Stimulated activated CD4-positive, alpha-beta T cell treated with anti-CD3 and anti-CD28 coated beads, Interleukin-15, amount 100 ng/mL, for 48 hours (primary cell): ENCODE measurements at regions not wholly inside any gene's neighbourhood (a gene's known extent, or its start where the extent isn't known, plus 50 kb on each side); places are given as distances from the start of the nearest gene placed in this dataset.
A peak's percentile ranks its signal among the peaks of the same experiment; 100 is the strongest.
"Not testable (repeated sequence)": the region's sequence is repeated elsewhere in the genome, so short reads cannot be mapped to it uniquely, and the experiment has no call there.

ENCODE experiments used
- DNase-seq, 2 donors: peaks; one replicate each; pipeline ENCODE4 v3.0.0-alpha.2; 2020; ENCODE audit warnings: low read depth in 2 of 2

DNA sequence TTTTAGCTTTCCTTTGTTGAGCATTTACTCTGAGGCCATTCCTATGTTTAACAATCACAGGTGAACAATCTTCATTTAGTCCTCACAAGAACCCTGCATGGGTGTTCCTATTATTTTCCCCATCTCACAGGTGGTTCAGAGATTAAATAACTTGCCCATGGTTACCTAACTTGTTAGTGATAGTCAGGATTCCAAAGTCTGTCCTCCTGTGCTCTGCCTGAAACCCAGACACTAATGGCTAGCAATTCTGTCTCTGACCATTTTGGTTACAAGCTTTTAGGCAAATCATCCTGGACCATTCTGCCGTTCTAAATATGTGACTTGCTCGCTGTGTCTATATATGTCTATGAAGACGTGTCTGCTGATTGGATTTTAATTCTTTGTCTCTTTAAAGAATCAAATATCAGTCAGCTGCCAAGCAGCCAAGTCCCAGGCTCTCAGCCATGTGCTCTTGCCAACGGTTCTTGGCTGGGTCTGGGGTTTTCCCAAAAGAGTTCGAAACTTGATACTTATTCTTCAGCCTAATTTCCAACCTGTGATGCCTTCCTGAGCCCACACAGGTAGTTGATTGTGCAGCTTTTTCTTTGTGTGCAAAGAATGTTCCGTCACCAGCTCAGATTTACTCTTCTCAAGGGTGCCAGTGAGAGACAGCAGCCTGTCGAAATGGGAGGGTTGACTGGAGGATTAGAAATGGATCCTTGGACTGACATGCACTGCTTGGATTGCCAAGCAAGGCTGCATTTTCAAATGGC, 121.7 kb downstream of the NREP start:
- DNase-seq: no peak

DNA sequence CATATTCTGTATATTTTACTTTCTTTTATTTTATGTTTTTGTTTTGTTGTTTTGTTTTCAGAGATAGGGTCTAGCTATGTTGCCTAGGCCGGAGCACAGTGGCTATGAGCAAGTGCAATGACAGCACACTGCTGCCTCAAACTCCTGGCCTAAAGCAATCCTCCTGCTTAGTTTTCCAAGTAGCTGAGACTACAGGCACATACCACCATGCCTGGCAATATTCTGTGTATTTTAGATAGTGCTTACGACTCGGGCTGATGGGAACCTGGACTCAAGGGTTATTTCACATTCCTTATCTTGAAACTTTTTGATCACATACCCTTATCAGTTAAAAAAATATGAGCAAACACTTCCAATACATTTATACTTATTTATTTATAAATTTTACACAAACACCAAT, 119.0 kb upstream of the STARD4 start:
- DNase-seq: no peak

DNA sequence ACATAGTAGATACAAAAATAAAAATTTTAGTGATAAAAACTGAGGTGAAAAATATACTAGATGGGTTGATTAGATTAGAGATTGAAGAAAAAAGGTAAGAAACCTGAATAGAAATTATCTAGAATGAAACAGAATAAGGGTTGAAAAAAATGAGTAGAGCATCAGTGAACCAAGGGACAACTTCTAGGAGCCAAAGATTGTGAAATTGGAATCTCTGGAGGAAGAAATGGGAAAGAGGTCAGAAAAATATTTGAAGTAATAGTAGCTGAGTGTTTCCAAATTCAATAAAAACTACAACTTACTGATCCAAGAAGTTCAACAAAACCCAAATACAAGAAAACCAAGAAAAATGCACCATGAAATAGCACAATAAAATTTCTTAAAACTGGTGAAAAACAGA, 116.6 kb upstream of the STARD4 start:
- no peak for DNase-seq

DNA sequence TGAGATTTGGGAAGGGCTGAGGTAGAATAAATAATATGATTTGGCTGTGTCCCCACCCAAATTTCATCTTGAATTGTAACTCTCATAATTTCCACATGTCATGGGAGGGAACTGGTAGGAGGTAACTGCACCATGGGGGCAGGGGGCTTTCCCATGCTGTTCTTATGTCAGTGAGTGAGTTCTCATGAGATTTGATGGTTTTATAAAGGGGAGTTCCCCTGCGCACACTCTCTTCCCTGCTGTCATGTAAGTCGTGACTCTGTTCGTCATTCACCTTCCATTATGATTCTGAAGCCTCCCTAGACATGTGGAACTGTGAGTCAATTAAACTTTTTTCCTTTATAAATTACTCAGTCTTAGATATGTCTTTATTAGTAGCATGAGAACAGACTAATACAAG, 115.5 kb upstream of the STARD4 start:
- DNase-seq: peak; percentile 25 to 34

DNA sequence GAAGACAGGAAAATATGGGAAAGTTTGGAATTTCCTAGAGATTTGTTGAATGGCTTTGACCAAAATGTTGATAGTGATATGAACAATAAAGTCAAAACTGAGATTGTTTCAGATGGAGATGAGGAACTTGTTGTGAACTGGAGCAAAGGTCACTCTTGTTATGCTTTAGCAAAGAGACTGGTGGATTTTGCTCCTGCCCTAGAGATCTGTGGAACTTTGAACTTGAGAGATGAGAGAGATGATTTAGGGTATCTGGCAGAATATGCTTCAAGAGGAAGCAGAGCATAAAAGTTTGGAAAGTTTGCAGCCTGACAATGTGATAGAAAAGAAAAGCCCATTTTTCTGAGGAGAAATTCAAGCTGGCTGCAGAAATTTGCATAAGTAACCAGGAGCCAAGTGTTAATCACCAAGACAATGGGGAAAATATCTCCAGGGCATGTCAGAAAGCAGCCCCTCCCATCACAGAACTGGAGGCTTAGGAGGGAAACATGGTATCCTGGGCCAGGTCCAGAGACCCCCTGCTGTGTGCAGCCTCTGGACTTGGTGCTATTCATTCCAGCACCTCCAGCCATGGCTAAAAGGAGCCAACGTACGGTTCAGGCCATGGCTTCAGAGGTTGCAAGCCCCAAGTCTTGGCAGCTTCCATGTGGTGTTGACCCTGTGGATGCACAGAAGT, 114.3 kb upstream of the STARD4 start:
- DNase-seq: no peak

DNA sequence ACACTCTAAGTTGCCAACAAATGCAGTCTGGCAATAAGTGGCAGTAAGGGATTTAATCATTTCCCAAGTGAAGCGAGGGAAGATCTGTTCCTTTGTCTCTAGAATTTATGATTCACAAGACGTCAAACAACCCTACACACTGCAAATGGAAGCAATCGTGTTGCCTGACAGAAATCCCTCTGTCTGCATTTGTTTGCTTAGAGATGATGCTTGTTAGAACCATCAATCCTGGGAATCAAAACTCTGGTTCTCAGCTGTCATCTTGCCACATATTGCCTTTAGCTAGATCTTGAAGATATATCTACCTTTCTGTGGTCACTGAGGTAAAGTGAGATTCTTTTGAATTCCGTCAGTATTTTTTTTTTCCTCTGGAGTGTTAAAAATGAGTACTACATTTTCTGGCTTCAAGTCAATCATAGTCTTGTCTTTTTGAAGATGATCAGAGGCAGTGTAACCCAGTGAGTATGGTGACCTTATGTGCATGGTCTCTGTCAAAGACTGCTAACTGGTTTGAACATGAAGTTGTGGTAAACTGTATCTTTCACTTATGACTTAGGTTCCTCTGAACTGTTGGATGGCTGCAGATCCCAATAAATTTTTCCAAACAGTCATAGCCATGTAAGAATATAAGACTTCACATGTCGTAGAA, 106.4 kb upstream of the STARD4 start:
- no peak for DNase-seq

DNA sequence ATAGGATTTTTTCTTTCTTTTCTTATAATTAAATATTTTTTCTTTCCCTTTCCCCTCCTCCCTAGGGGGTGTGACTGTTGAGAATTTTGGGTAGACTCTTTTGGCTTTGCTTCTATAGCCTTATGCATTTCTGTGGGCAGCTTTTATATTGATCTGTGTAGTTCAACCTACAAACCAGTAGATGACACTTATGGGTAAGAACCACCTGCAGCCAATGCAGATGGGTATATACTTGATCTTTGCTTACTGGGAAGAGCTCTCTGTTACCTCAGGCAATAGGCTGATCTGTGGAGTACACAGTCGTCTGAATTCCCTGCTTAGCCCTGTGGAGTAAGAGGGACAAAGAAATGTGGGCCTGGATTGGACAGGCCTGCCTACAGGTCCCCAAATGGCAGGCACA, 102.7 kb upstream of the STARD4 start:
- DNase-seq: no peak

DNA sequence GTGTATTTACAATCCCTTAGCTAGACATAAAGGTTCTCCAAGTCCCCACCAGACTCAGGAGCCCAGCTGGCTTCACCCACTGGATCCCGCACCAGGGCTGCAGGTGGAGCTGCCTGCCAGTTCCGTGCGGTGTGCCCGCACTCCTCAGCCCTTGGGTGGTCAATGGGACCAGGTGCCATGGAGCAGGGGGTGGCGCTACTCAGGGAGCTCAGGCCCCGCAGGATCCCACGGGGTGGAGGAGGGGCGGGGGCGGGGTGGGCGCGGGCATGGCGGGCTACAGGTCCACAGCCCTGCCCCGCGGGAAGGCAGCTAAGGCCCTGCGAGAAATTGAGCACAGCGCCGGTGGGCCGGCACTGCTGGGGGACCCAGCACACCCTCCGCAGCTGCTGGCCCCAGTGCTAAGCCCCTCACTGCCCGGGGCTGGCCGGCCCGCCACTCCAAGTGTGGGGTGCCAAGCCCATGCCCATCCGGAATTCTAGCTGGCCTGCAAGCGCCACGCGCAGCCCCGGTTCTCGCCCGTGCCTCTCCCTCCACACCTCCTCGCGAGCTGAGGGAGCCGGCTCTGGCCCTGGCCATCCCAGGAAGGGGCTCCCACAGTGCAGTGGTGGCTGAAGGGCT, 99.8 kb upstream of the STARD4 start:
- not testable (repeated sequence) for DNase-seq

DNA sequence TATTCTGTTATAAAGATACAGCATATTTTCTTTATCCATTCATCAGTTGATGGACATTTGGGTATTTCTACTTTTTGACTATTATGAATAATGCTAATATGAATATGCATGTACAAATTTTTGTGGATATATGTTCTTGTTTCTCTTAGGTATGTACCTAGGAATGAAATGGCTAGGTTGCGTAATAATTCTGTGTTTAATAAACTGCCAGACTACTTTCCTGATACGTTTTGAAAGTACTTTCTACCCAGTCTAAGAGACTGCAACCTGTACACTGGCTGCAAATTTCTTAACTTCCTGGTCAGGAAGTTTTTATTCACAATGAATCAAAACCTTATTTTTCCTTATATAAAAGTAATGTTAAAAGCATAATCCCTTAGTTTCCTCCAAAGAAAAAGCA, 93.9 kb upstream of the STARD4 start:
- DNase-seq: no peak

DNA sequence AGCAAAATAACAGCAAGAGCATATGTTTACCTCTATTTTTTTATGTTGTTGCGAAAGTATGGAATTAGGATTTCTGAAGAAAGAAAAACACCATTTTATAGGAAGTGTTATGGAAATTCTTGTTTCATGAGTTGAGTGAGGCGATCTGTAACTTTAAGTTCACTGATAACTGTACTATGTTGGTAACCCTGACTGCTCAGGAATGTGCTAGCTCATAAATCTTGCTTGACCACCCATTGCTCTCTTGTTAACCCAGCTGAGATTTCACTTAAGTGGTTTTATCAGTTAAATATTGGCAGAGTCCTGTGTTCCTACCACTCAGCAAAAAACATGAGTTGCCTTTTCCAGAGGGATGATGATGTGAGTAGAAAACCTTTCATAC, 91.1 kb upstream of the STARD4 start:
- DNase-seq: no peak

DNA sequence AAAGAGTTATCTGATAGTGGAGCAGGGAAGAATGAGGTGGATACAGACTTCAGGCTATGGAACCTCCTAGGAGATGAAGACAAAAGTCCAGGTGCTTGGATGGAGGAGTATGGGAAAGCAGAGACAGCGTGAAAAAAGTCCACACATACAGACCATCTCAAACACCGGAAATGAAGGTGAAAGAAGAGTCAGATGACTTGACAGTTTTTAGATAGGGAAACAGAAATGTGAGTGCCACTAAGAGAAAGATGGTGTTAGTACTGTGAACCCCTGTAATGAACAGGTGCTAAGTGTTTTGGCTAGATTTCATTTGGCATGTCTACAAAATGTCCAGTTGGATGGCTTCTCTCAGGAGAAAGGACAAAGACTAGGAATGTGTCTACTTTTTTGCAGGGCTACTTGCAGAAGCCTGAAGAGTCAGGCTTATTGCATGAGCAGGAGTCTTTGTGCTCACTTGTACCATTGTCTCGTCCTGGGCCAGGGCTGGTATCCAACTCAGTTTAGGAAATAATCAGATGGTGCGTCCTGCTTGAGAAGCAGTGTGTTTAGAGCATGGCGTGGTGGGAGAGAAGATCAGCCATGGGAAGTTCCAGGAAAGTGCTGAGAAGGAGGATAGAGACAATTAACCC, 90.6 kb upstream of the STARD4 start:
- DNase-seq: no peak

DNA sequence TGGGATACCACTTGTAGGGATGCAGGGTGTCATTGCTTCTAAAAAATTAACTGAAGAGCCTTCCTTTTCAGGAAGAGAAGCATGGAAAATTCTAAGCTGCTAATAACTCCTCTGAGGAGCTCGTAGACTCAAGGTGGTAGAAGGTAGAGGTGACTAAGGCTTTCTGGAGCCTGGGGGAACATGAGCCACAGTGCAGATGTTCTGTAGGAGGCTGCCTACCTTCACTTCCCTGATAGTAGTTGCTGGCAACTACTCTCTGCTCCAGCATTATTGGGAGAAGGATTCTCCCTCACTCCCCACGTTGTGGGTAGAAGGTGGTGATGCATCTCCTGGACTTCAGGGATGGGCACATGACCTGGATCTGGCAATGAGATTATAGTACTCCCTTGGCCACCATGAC, 86.7 kb upstream of the STARD4 start:
- no peak for DNase-seq

DNA sequence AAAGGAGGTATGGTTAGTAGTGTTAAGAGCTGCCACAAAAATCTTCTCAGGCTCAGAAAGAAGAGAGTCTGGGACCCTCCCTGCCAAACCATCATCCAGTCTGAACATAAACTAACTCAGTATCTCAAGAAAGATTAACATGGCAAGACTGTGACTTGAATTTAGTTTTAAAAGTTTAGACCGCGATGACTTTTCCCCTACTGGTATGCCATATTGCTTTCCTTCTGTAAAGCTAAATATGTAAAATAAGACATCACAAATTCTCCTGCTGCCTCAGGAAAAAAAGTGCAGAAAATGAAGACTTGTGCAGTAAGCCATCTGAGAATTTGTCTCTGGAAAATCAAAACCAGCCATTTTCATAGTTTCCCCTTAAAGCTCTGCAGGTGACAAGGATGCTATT, 85.2 kb upstream of the STARD4 start:
- no peak for DNase-seq

DNA sequence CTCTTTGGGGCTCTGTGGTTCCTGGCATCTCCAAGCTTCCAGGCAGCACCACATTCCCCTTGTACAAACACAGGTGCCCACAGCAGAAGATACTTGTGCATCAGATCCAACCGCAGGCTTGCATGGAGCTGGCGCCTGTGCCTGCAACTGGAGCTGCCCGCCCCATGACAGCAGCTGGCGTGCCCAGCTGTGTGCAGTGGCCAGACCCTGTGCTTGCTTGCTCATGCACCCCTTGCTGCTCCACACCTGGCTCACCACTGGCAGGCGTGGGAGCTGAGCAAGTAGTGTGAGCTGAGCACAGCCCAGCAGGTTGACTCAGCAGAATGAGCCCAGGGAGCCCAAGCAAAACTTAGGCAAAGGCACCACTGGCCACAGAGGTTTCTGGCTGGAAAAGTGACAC, 84.4 kb upstream of the STARD4 start:
- DNase-seq: no peak

DNA sequence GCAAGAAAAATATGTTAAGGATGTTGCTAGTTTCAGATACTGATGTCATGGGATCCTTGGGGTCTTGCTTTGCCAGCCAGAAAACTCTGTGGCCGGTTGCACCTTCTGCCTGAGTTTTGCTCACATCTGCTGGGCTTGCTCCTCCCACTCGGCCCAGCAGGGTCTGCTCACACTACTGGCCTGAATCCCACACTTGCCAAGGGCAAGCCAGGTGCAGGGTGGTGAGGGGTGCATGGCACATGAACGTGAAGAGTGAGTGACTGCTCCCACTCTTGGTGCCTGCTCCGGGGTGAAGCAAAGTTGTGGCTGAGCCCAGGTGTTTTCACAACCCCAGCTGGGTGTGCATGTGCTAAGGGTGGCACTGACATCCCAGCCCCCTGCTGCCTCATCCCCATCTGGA, 83.1 kb upstream of the STARD4 start:
- no peak for DNase-seq

DNA sequence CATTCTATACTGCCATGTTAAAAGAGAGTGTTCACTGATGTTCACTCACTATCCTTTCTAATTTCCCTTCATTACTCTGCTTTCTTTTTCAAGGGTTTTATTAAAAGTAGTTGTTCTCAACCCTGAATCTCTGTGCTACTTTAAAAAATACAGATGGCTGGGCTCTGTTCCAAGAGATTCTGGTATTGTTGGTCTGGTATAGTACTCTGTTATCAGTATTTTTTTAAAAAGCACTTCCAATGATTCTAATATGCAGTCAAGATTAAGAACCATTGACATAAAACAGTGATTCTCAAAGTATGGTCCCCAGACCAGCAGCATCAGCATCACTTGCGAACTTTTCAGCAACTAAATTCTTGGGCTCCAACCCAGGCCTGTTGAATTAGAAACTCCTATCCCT, 77.0 kb upstream of the STARD4 start:
- DNase-seq: no peak

DNA sequence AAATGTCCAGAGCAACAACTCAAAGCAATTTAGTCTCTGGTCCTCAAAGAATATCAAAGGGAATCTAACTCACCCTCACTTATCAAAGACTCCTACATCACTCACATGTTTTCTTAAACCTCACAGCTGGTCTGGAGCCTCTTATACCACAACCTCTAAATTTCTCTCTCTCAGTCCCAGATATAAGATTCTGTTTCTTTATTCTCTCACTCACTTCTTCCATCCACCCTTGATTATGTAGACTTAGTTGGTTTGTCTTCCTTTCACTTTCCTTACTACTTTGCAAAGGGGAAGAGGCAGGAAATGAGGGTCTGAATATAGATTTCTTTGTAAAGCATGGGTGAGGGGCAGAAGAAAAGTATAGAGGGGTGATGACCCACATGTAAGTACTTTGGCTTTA, 75.4 kb upstream of the STARD4 start:
- DNase-seq: no peak

DNA sequence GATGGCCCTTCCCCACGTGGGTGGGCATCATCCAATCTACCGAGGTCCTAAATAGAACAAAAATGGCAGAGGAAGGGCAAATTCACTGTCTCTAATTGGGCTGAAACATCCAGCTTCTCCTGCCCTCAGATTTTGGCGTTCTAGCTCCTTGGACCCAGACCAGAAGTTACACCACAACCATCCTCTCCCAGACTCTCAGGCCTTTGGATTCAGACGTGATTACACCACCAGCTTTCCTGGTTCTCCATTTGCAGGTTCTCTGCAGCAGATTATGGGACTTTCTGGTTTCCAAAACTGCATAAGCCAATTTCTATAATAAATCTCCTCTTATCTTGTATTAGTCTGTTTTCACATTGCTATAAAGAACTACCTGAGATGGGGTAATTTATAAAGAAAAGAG, 73.6 kb upstream of the STARD4 start:
- DNase-seq: no peak

DNA sequence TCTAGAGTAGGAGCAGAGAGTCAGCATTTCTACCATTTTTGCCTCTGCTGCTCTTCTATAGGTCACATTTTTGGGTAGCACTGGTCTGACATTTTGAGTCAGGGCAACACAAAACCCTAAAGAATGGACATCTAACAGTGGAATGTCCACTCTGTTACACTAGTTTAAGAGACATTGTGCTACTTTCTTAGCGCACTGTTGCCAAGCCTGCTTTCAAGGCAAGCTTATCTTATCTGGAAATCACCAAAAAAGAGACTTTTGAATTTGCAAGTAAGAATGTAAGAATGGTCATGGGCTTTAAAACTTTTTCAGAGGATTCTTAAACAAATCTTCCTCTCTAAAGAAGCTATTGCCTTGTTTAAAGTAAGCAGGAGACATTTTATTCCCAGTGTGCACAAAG, 73.0 kb upstream of the STARD4 start:
- DNase-seq: no peak

DNA sequence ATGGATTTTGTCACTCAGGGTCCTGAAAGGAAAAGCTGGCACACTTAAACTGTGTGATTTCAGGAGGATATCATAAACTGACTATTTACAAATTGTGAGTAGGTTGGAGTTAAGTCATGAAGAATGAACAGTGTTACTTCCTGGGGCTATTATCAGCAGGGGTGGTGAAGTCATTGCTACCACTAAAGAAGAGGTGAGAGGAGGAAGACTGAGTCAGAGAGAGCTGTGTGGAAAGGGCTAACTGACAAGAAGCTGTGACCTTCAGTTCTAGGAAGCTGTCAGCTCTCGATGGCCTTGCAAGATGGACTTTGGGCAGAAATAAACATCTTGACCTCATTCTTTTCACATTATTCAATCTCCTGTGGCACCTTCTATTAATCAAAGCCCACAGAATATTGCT, 72.3 kb upstream of the STARD4 start:
- no peak for DNase-seq

DNA sequence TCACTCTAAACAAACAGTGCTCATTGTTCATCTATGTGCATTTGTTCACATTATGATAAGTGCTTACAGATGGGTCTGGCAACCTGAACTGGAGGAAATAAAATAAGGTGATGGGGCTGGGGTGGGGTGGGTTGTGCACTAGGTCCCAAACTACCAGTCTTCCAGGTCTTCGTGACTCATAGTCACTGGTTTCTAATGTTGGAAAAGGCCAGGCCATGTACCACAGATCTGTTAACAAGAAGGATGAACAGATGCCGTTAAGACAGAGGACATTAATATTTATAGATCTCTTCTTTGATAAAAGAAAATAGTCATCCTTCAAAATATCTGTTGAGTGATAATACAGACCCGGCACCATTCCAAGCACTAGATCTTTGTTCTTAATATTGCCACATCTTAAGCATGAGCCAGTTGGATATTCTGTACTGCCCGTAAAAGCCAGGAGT, 71.4 kb upstream of the STARD4 start:
- DNase-seq: no peak

DNA sequence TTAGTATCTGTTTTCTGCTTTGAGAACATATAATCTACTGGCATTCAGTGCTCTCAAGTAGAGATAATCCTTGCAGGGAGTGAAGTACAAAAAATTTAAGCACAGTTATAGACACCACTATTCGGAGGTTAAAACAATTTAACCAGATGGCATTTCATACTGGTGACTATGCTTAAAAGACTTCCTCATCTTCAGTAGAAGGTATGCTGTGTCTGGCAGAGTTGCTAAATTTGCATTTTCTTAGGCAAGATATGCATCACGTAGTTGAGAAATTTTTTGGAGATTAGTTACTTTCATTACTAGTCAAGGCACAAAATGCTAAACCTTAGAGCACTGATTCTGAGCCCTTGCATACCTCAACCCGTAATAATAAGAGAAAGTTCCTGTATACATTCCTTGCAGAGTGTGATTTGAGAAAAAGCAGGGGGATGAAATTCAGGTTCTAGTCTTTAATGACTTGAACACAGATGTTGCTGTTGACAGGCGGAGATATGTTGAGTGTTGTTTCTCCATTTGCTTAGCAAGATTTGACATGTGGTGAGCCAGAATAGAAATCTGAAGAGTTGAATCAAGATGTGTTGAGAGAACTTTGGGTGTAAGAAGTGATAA, 70.8 kb upstream of the STARD4 start:
- no peak for DNase-seq
